ENCODE measurements at regions not wholly inside any gene's neighbourhood (a gene's known extent, or its start where the extent isn't known, plus 50 kb on each side); places are given as distances from the start of the nearest gene placed in this dataset.
A peak's percentile ranks its signal among the peaks of the same experiment; 100 is the strongest.
"Not testable (repeated sequence)": the region's sequence is repeated elsewhere in the genome, so short reads cannot be mapped to it uniquely, and the experiment has no call there.

DNA sequence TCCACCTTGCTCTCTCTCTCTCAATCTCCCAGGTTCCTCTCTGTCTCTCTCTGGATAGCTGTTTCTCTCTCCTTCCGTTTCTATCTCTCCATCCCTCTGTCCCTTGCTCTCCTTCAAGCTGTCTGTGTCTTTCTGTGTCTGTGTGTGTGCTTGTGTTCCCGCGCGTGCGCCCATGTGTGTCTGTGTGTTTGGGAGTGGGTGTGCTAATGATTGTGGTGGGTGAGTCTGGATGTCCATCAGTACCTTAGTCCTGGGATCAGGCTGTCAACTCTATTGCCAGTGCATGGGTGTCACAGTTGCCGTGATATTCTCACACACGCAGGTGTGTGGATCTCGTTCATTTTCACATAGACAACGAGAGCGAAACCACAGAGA lies 1380.6 kb upstream of the DEFB115 start:
- in situ Hi-C loops (cut with HindIII; ENCODE audit: low sequenced_read_pairs) = no loop called here
- TF ChIP-seq, protein P1, sequence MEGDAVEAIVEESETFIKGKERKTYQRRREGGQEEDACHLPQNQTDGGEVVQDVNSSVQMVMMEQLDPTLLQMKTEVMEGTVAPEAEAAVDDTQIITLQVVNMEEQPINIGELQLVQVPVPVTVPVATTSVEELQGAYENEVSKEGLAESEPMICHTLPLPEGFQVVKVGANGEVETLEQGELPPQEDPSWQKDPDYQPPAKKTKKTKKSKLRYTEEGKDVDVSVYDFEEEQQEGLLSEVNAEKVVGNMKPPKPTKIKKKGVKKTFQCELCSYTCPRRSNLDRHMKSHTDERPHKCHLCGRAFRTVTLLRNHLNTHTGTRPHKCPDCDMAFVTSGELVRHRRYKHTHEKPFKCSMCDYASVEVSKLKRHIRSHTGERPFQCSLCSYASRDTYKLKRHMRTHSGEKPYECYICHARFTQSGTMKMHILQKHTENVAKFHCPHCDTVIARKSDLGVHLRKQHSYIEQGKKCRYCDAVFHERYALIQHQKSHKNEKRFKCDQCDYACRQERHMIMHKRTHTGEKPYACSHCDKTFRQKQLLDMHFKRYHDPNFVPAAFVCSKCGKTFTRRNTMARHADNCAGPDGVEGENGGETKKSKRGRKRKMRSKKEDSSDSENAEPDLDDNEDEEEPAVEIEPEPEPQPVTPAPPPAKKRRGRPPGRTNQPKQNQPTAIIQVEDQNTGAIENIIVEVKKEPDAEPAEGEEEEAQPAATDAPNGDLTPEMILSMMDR (IDR thresholded peaks at IDR 0.05; ENCODE audit: low read depth, low read length) = no peak

DNA sequence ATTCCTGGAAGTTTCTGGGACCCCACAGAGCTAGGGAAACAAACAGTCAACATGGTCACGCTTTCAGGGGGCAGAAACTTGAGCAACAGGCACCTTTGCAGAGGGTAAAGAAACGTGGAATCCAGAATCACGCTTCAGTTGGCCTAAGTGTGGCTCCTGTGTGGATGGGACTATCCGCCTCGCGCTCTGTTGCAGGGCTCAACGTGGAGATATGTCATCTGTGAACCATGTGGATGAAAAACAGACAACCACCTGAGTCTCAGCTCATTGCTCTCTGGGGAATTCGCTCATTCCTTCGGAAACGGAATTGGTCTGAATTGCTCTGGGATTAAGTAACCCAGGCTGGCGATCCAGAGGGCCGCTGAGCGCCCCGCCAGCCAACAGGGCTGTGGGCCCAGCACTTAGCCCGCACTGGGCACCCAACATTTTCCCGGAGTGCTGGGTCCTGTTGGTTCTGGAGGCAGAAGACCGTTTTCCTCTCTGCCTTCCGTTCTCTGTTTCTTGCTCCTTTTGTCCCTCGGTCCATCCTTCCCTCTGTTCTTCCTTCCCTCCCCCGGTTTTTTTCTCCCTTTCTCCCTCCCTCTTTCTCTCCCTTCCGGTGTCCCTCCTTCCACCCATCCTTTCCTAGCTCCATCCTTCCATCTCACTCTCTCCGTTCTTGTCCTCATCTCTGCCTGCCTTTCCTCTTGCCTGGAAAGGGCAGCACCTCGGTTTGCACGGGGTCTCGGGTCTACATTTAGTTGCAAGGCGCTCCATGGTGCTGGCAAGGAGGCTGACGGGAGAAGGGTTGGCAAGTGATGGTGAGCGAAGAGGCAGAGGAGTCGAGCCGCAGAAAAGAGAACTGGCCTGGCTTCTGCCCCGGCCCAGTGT lies 1379.8 kb upstream of the DEFB115 start:
- in situ Hi-C loops (cut with HindIII; ENCODE audit: low sequenced_read_pairs); DNase-seq (ENCODE audit: low read depth, low spot score); H3K4me3 ChIP-seq (ENCODE audit: low read depth, low read length): not testable (repeated sequence)

More for the DNA sequence above, 1380.6 kb upstream of the DEFB115 start:
- H3K4me3 ChIP-seq (ENCODE audit: low read depth, low read length) = no peak overlapping the region
- DNase-seq (ENCODE audit: low read depth, low spot score) = no peak

DNA sequence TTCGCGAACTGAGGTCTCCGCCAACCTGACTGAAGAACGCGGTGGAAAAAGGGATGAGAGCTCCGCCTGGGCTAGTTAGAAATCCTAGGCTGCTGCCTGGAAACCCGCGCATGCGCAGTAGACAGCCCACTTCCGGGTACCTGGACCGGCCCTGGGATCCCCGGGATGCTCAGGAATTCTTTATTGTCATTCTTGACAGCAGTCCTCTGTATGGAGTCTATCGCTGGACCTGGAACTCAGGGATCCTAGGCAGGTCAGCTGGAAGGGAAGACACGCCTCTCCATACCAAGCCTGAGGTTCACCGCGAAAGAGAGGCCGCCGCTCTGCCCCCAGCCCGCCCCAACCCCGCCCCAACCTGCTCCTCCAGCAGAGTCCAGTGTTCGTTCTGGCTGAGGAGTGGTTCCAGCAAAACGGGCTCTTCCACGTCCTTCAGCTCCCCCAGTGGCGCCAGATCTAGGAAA lies 1379.2 kb upstream of the DEFB115 start:
- no peak overlapping the region for H3K4me3 ChIP-seq (ENCODE audit: low read depth, low read length)
- DNase-seq (ENCODE audit: low read depth, low spot score) = no peak
- TF ChIP-seq, protein P1 (IDR thresholded peaks at IDR 0.05; ENCODE audit: low read depth, low read length) = no peak
- in situ Hi-C loops (cut with HindIII; ENCODE audit: low sequenced_read_pairs) = no loop called here

DNA sequence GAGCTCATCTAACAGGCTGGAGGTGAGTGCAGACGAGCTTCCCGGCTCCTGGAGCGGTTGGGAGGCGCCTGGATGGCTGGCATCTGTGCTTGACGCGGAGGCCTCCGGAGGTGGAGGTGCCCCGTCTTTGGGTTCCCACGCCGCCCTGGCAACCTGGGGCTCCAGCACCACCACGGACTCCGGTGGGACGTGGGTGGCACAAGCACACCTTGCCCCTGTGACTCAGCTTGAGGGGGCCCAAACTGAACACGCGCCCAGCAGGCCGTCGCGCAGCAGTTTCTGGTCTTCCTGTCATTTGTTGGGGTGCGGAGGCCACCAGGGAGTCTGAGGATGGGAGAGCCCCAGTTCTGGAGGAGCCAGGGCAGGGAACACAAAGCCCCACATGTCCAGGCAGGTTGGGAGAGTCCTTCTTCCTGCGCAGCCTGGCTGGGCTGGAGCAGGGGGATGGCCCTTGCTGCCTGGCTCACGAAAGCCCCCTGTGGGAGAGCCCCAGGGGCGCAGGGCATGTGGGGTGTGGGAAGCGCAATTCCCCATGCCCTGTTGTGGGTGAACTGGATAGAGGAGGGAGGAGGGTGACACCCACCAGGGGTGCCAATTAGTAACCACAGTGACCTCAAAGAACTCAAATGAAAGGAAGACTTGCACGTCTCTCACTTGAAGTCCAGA lies 1378.6 kb upstream of the DEFB115 start:
- TF ChIP-seq, protein P1 (IDR thresholded peaks at IDR 0.05; ENCODE audit: low read depth, low read length) = no peak
- H3K4me3 ChIP-seq (ENCODE audit: low read depth, low read length) = peak overlapping the region; percentile 12
- no peak for DNase-seq (ENCODE audit: low read depth, low spot score)
- in situ Hi-C loops (cut with HindIII; ENCODE audit: low sequenced_read_pairs) = no loop called here

DNA sequence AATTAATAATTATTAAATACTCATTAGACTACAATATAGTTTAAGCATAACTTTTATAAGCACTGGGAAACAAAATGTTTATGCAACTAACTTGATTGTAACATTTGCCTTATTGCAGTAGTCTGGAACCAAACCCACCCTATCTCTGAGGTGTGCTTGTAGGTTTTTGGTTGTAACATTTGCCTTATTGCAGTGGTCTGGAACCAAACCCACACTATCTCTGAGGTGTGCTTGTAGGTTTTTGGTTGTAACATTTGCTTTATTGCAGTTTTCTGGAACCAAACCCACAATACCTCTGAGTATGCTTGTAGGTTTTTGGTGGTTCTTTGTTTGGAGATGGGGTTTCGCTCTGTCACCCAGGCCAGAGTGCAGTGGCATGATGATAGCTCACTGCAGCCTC lies 1376.4 kb upstream of the DEFB115 start:
- H3K4me3 ChIP-seq (ENCODE audit: low read depth, low read length); in situ Hi-C loops (cut with HindIII; ENCODE audit: low sequenced_read_pairs); DNase-seq (ENCODE audit: low read depth, low spot score): not testable (repeated sequence)

DNA sequence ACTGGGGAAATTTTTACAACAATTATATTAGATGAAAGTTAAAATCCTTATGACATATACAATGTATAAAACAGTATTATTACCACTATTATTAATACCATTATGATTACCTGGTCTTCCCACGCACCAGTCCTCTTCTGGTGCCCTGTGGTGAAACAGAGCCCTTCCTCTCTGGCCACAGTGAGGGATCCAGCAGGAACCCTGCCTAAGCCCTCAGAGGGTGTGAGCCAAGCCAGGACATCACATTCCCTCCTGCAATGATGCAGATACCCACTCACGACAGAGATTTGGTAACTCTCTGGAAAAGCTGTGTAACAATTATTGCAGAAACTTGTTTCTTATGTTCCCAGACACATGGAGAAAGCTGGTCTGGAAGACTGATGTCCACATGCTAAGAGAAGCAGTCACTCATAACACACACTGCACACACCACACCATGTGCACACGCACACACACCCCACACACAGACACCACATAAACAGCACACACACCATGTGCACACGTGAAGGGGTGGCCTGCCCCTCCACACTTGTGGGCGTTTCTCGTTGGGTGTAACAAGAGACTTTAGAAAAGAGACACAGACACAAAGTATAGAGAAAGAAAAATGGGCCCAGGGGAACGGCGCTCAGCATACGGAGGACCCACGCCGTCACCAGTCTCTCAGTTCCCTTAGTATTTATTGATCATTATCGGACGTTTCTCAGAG lies 1373.8 kb upstream of the DEFB115 start:
- H3K4me3 ChIP-seq (ENCODE audit: low read depth, low read length); DNase-seq (ENCODE audit: low read depth, low spot score); in situ Hi-C loops (cut with HindIII; ENCODE audit: low sequenced_read_pairs): not testable (repeated sequence)

DNA sequence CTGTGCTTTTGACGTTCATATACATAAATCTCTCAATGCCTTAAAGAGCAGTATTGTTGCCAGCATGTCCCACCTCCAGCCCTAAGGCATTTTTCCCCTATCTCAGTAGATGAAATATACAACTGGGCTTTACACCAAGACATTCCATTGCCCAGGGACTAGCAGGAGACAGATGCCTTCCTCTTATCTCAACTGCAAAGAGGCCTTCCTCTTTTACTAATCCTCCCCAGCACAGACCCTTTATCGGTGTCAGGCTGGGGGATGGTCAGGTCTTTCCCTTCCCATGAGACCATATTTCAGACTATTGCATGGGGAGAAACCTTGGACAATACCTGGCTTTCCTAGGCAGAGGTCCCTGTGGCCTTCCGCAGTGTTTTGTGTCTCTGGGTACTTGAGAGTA lies 1373.1 kb upstream of the DEFB115 start:
- DNase-seq (ENCODE audit: low read depth, low spot score); in situ Hi-C loops (cut with HindIII; ENCODE audit: low sequenced_read_pairs); H3K4me3 ChIP-seq (ENCODE audit: low read depth, low read length): not testable (repeated sequence)

DNA sequence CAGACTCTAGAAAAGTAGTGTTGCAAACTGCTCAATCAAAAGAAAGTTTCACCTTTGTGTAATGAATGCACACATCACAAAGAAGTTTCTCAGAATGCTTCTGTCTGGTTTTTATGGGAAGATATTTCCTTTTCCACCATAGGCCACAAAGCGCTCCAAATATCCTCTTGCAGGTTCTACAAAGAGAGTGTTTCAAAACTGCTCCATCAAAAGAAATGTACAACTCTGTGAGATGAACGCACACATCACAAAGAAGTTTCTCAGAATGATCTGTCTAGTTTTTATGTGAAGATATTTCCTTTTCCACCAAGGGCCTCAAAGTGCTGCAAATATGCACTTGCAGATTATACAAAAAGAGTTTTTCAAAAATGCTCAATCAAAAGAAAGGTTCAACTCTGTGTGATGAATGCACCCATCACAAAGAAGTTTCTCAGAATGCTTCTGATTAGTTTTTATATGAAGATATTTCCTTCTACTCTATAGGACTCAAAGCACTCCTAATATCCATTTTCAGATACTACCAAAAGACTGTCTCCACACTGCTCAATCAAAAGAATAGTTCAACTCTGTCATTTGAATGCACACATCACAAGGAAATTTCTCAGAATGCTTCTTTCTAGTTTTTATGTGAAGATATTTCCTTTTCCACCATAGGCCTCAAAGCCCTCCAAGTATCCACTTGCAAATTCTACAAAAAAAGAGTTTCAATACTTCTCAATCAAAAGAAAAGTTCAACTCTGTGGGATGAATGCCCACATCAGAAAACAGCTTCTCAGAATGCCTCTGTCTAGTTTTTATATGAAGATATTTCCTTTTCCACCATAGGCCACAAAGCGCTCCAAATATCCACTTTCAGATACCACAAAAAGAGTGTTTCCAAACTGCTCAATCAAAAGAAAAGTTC lies 1371.9 kb upstream of the DEFB115 start:
- H3K4me3 ChIP-seq (ENCODE audit: low read depth, low read length); DNase-seq (ENCODE audit: low read depth, low spot score); in situ Hi-C loops (cut with HindIII; ENCODE audit: low sequenced_read_pairs): not testable (repeated sequence)

DNA sequence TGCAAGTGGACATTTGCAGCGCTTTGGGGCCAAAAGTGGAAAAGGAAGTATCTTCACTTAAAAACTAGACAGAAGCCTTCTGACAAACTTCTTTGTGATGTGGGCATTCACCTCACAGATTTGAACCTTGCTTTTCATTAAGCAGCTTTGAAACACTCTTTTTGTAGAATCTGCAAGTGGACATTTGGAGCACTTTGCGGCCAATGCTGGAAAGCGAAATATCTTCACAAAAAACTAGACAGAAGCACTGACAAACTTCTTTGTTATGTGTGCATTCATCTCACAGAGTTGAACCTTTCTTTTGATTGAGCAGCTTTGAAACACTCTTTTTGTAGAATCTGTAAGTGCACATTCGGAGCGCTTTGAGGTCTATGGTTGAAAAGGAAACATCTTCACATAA lies 1365.9 kb upstream of the DEFB115 start:
- H3K4me3 ChIP-seq (ENCODE audit: low read depth, low read length); in situ Hi-C loops (cut with HindIII; ENCODE audit: low sequenced_read_pairs); DNase-seq (ENCODE audit: low read depth, low spot score): not testable (repeated sequence)

Measured in astrocyte of the spinal cord (primary cell).